HepG2 (cell line): ENCODE measurements at regions not wholly inside any gene's neighbourhood (a gene's known extent, or its start where the extent isn't known, plus 50 kb on each side); places are given as distances from the start of the nearest gene placed in this dataset.

ENCODE experiments used
- CENPT ChIP-seq: sonication (generic); formaldehyde crosslinking; IDR thresholded peaks from 2 replicates; pipeline ENCODE4 v1.8.0; 2022; ENCODE audit warnings: low read depth, mild to moderate bottlenecking, moderate library complexity, missing genetic modification reagents
- ELF3 ChIP-seq: IDR thresholded peaks from 2 replicates; pipeline ENCODE4 v1.6.1; 2016; ENCODE audit warnings: missing genetic modification reagents, missing compliant biosample characterization
- EP300 ChIP-seq, 3 experiments: sonication (generic) in 1 of 3; formaldehyde crosslinking in 1 of 3; IDR thresholded peaks; 2 replicates each; pipeline versions ENCODE4 v1.5.1 to v1.6.1; 2011 to 2020; ENCODE audit warnings: low read depth in 2 of 3, low read length in 2 of 3, borderline replicate concordance in 1 of 3, improper control_type of control experiment in 1 of 3, mild to moderate bottlenecking in 1 of 3, missing genetic modification reagents in 1 of 3, moderate library complexity in 1 of 3
- ETV5 ChIP-seq: IDR thresholded peaks from 2 replicates; pipeline ENCODE4 v1.6.1; 2018; ENCODE audit warnings: missing biosample characterization, missing genetic modification reagents, inconsistent platforms, borderline replicate concordance
- ISL2 ChIP-seq: sonication (generic); formaldehyde crosslinking; IDR thresholded peaks from 2 replicates; pipeline ENCODE4 v1.5.0; 2020; ENCODE audit warnings: missing genetic modification reagents
- MBD4 ChIP-seq: IDR thresholded peaks from 2 replicates; pipeline ENCODE4 v1.6.1; 2012; ENCODE audit warnings: low read length, inconsistent platforms, borderline replicate concordance
- NCOA1 ChIP-seq: sonication (generic); formaldehyde crosslinking; IDR thresholded peaks from 2 replicates; pipeline ENCODE4 v1.9.0; 2021; ENCODE audit warnings: missing genetic modification reagents
- NFYB ChIP-seq: sonication (generic); formaldehyde crosslinking; IDR thresholded peaks from 2 replicates; pipeline ENCODE4 v1.4.0; 2020; ENCODE audit warnings: missing genetic modification reagents
- NFYC ChIP-seq: IDR thresholded peaks from 2 replicates; pipeline ENCODE4 v1.6.1; 2016; ENCODE audit warnings: missing genetic modification reagents, missing compliant biosample characterization
- NR2F2 ChIP-seq: IDR thresholded peaks from 2 replicates; pipeline ENCODE4 v1.6.1; 2012; ENCODE audit warnings: low read depth, inconsistent platforms, borderline replicate concordance
- SALL1 ChIP-seq: sonication (generic); formaldehyde crosslinking; IDR thresholded peaks from 2 replicates; pipeline ENCODE4 v1.8.0; 2022; ENCODE audit warnings: mild to moderate bottlenecking, missing genetic modification reagents
- TMF1 ChIP-seq: sonication (generic); formaldehyde crosslinking; IDR thresholded peaks from 2 replicates; pipeline ENCODE4 v1.8.1; 2022; ENCODE audit warnings: low read depth, missing genetic modification reagents
- ZFX ChIP-seq: sonication (generic); formaldehyde crosslinking; IDR thresholded peaks from 2 replicates; pipeline ENCODE4 v1.4.0; 2020; ENCODE audit warnings: mild to moderate bottlenecking, low read depth, missing genetic modification reagents, moderate library complexity
- ZKSCAN1 ChIP-seq: fragments of 150-350 bp; IDR thresholded peaks from 2 replicates; pipeline ENCODE4 v1.6.1; 2014; ENCODE audit warnings: low read length
- ZNF136 ChIP-seq: sonication (generic); formaldehyde crosslinking; IDR thresholded peaks from 2 replicates; pipeline ENCODE4 v1.8.1; 2022; ENCODE audit warnings: low read depth, mild to moderate bottlenecking, moderate library complexity, missing genetic modification reagents
- ZNF138 ChIP-seq: sonication (generic); formaldehyde crosslinking; IDR thresholded peaks from 2 replicates; pipeline ENCODE4 v1.5.0; 2020; ENCODE audit warnings: mild to moderate bottlenecking, low read depth, missing genetic modification reagents
- ZNF556 ChIP-seq: sonication (generic); formaldehyde crosslinking; IDR thresholded peaks from 2 replicates; pipeline ENCODE4 v1.4.0; 2020; ENCODE audit warnings: mild to moderate bottlenecking, missing genetic modification reagents, borderline replicate concordance
- ZNF672 ChIP-seq: sonication (generic); formaldehyde crosslinking; IDR thresholded peaks from 2 replicates; pipeline ENCODE4 v1.8.1; 2022; ENCODE audit warnings: missing genetic modification reagents
- TF ChIP-seq, protein P1 (sequence below): IDR thresholded peaks from 2 replicates; pipeline ENCODE4 v1.6.1; 2018; ENCODE audit warnings: missing genetic modification reagents
- TF ChIP-seq, protein P2 (sequence below): sonication (generic); formaldehyde crosslinking; IDR thresholded peaks from 2 replicates; pipeline ENCODE4 v1.4.0; 2020; ENCODE audit warnings: mild to moderate bottlenecking, missing genetic modification reagents
- TF ChIP-seq, protein P3 (sequence below): IDR thresholded peaks from 2 replicates; pipeline ENCODE4 v1.6.1; 2016; ENCODE audit warnings: low read depth, missing genetic modification reagents, missing compliant biosample characterization
- TF ChIP-seq, protein P4 (sequence below): sonication (generic); formaldehyde crosslinking; IDR thresholded peaks from 2 replicates; pipeline ENCODE4 v1.4.0; 2020; ENCODE audit warnings: missing genetic modification reagents; ENCODE audit errors: not compliant biosample characterization

DNA sequence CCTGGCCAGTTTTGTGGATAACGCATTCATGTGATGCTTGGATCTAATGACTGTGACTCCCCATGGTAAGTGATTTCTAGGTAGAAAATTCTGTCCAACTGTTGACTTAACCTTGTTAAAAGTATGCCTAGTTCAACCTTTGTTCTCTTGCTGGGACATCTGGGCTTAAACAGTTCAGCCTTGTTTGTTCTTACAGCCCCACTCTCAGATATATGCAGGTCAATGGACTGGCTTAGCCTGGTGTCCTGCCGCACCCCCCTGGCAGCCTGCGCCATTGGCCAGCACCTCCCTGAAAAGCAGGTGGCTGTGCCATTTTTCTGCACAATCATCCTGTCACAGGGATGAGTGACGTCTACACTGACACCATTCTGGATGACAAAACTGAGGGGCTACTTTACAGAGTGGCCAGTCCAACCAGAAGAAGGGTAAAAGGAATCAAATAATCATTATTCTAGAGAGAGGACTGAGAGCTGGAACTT, 244.7 kb upstream of the ONECUT1 start (continued):
- TF ChIP-seq ZNF556 (CRISPR knock-in tag) (peak; percentile 50; the same call in 1 of the 2 replicates), CENPT (CRISPR knock-in tag) (no peak), ZNF138 (CRISPR knock-in tag) (no peak), NR2F2 (peak; percentile 63; the same call in 1 of the 2 replicates), EP300 (IDR thresholded peaks at IDR 0.05; ENCODE audit: low read depth in 2 of 2, low read length in 2 of 2) (peak; percentile 46 to 88; a peak in 3 of 4 replicates), EP300 (CRISPR knock-in tag; IDR thresholded peaks at IDR 0.05; ENCODE audit: borderline replicate concordance) (peak; percentile 69; the same call in 1 of the 2 replicates), ZNF136 (CRISPR knock-in tag) (no peak), ZNF672 (CRISPR knock-in tag) (no peak), ETV5 (peak; percentile 29; the same call in 1 of the 2 replicates), ZFX (no peak), NCOA1 (CRISPR knock-in tag) (no peak), ISL2 (CRISPR knock-in tag) (peak; percentile 80), ZKSCAN1 (no peak), NFYC (CRISPR knock-in tag) (no peak), TMF1 (no peak), MBD4 (no peak), SALL1 (CRISPR knock-in tag) (peak; percentile 97), ELF3 (CRISPR knock-in tag) (peak; percentile 53; the same call in 1 of the 2 replicates), NFYB (CRISPR knock-in tag) (peak; percentile 50)
- TF ChIP-seq, protein P1, sequence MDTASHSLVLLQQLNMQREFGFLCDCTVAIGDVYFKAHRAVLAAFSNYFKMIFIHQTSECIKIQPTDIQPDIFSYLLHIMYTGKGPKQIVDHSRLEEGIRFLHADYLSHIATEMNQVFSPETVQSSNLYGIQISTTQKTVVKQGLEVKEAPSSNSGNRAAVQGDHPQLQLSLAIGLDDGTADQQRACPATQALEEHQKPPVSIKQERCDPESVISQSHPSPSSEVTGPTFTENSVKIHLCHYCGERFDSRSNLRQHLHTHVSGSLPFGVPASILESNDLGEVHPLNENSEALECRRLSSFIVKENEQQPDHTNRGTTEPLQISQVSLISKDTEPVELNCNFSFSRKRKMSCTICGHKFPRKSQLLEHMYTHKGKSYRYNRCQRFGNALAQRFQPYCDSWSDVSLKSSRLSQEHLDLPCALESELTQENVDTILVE (CRISPR knock-in tag): no peak
- TF ChIP-seq, protein P2, sequence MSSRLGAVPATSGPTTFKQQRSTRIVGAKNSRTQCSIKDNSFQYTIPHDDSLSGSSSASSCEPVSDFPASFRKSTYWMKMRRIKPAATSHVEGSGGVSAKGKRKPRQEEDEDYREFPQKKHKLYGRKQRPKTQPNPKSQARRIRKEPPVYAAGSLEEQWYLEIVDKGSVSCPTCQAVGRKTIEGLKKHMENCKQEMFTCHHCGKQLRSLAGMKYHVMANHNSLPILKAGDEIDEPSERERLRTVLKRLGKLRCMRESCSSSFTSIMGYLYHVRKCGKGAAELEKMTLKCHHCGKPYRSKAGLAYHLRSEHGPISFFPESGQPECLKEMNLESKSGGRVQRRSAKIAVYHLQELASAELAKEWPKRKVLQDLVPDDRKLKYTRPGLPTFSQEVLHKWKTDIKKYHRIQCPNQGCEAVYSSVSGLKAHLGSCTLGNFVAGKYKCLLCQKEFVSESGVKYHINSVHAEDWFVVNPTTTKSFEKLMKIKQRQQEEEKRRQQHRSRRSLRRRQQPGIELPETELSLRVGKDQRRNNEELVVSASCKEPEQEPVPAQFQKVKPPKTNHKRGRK: no peak
- TF ChIP-seq, protein P3, sequence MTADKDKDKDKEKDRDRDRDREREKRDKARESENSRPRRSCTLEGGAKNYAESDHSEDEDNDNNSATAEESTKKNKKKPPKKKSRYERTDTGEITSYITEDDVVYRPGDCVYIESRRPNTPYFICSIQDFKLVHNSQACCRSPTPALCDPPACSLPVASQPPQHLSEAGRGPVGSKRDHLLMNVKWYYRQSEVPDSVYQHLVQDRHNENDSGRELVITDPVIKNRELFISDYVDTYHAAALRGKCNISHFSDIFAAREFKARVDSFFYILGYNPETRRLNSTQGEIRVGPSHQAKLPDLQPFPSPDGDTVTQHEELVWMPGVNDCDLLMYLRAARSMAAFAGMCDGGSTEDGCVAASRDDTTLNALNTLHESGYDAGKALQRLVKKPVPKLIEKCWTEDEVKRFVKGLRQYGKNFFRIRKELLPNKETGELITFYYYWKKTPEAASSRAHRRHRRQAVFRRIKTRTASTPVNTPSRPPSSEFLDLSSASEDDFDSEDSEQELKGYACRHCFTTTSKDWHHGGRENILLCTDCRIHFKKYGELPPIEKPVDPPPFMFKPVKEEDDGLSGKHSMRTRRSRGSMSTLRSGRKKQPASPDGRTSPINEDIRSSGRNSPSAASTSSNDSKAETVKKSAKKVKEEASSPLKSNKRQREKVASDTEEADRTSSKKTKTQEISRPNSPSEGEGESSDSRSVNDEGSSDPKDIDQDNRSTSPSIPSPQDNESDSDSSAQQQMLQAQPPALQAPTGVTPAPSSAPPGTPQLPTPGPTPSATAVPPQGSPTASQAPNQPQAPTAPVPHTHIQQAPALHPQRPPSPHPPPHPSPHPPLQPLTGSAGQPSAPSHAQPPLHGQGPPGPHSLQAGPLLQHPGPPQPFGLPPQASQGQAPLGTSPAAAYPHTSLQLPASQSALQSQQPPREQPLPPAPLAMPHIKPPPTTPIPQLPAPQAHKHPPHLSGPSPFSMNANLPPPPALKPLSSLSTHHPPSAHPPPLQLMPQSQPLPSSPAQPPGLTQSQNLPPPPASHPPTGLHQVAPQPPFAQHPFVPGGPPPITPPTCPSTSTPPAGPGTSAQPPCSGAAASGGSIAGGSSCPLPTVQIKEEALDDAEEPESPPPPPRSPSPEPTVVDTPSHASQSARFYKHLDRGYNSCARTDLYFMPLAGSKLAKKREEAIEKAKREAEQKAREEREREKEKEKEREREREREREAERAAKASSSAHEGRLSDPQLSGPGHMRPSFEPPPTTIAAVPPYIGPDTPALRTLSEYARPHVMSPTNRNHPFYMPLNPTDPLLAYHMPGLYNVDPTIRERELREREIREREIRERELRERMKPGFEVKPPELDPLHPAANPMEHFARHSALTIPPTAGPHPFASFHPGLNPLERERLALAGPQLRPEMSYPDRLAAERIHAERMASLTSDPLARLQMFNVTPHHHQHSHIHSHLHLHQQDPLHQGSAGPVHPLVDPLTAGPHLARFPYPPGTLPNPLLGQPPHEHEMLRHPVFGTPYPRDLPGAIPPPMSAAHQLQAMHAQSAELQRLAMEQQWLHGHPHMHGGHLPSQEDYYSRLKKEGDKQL (CRISPR knock-in tag): no peak
- TF ChIP-seq, protein P4, sequence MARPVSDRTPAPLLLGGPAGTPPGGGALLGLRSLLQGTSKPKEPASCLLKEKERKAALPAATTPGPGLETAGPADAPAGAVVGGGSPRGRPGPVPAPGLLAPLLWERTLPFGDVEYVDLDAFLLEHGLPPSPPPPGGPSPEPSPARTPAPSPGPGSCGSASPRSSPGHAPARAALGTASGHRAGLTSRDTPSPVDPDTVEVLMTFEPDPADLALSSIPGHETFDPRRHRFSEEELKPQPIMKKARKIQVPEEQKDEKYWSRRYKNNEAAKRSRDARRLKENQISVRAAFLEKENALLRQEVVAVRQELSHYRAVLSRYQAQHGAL: no peak
